GM12878 (cell line): ENCODE measurements at regions not wholly inside any gene's neighbourhood (a gene's known extent, or its start where the extent isn't known, plus 50 kb on each side); places are given as distances from the start of the nearest gene placed in this dataset.

Source experiments
- ATAC-seq: fragments of 200-7000 bp; cut with Tn5 transposase; 3 replicates; pipeline ENCODE4 v1.9.1; 2020; ENCODE audit warnings: mild to moderate bottlenecking, moderate library complexity
- BruUV-seq: library from RNA; stranded (reverse); fragments of 400-500 nt; replicated peaks from 2 replicates; lab custom pipeline; 2021; lab: Mats Ljungman, UMichigan
- CTCF ChIA-PET: fragments of 300-600 bp; sonication (Branson Sonifier 250); formaldehyde crosslinking; extraction: SDS; loops from one replicate; lab custom pipeline; 2021; ENCODE audit warnings: inconsistent platforms; lab: Yijun Ruan, JAX
- POLR2A ChIA-PET: fragments of 350-600 bp; formaldehyde crosslinking; extraction: SDS; loops from one replicate; lab custom pipeline; 2021; ENCODE audit warnings: inconsistent platforms; lab: Charles Lee
- RAD21 ChIA-PET: fragments of 300-600 bp; sonication (Branson Sonifier 250); formaldehyde crosslinking; loops from one replicate; lab custom pipeline; 2023; ENCODE audit warnings: antibody characterized with exemption; ENCODE audit not compliant: unreplicated experiment; lab: Charles Lee
- SMC1A ChIA-PET: fragments of 300-600 bp; sonication (Branson Sonifier 250); formaldehyde crosslinking; loops from one replicate; lab custom pipeline; 2023; ENCODE audit not compliant: unreplicated experiment, uncharacterized antibody; lab: Charles Lee
- DNase-seq: peaks from one replicate; pipeline ENCODE4 v3.0.0-alpha.2; 2011; ENCODE audit warnings: low read depth, low spot score
- FAIRE-seq: peaks from 3 replicates; lab custom pipeline; 2011; peaks lifted over from hg19 to GRCh38; lab: Jason Lieb, UNC
- H2AFZ ChIP-seq: 2 replicates; pipeline ENCODE4 v1.6.0; 2011; ENCODE audit warnings: low read depth, low read length, control low read depth; ENCODE audit not compliant: control insufficient read depth
- H3K27ac ChIP-seq: 2 replicates; pipeline ENCODE4 v1.5.1; 2011; ENCODE audit warnings: control low read depth; ENCODE audit not compliant: control insufficient read depth, insufficient read depth
- H3K27me3 ChIP-seq, 2 experiments: replicated peaks in 1 of 2; 2 replicates each; pipeline versions ENCODE4 v1.6.0 to v1.6.1; 2011; ENCODE audit warnings: low read length in 1 of 2; ENCODE audit not compliant: control insufficient read depth in 2 of 2, insufficient read depth in 2 of 2
- H3K36me3 ChIP-seq, 2 experiments: 2 replicates each; pipeline ENCODE4 v1.5.1; 2011; ENCODE audit warnings: low read length in 1 of 2; ENCODE audit not compliant: control insufficient read depth in 2 of 2, insufficient read depth in 2 of 2
- H3K4me1 ChIP-seq: 2 replicates; pipeline ENCODE4 v1.6.1; 2011; ENCODE audit warnings: mild to moderate bottlenecking, low read length, moderate library complexity, mixed read lengths; ENCODE audit not compliant: control insufficient read depth, insufficient read depth
- H3K4me2 ChIP-seq: 2 replicates; pipeline ENCODE4 v1.6.0; 2011; ENCODE audit warnings: control low read depth; ENCODE audit not compliant: control insufficient read depth, insufficient read depth
- H3K4me3 ChIP-seq: fragments of 200-600 bp; sonication (generic); 2 replicates; pipeline ENCODE4 v1.5.1; 2016
- H3K79me2 ChIP-seq: 2 replicates; pipeline ENCODE4 v1.6.0; 2011; ENCODE audit warnings: low read length; ENCODE audit not compliant: control insufficient read depth, insufficient read depth
- H3K9ac ChIP-seq: 2 replicates; pipeline ENCODE4 v1.8.0; 2011; ENCODE audit warnings: low read length, control low read depth, mixed read lengths; ENCODE audit not compliant: control insufficient read depth, insufficient read depth
- H3K9me3 ChIP-seq: replicated peaks from 3 replicates; pipeline ENCODE4 v1.5.1; 2011; ENCODE audit warnings: mild to moderate bottlenecking, low read length; ENCODE audit not compliant: control insufficient read depth, insufficient read depth
- H4K20me1 ChIP-seq: 2 replicates; pipeline ENCODE4 v1.6.0; 2011; ENCODE audit not compliant: control insufficient read depth, insufficient read depth
- BRCA1 ChIP-seq: IDR thresholded peaks from 2 replicates; pipeline ENCODE4 v1.6.1; 2011; ENCODE audit warnings: low read depth, low read length, improper control_type of control experiment
- CREB1 ChIP-seq: IDR thresholded peaks from 2 replicates; pipeline ENCODE4 v1.6.1; 2012; ENCODE audit warnings: low read depth, mild to moderate bottlenecking, inconsistent platforms
- HDAC2 ChIP-seq: fragments of 200-600 bp; sonication (generic); IDR thresholded peaks from 2 replicates; pipeline ENCODE4 v1.6.1; 2017
- KAT2A ChIP-seq: conservative IDR thresholded peaks from 2 replicates; pipeline ENCODE4 v1.6.1; 2011; ENCODE audit warnings: low read depth, low read length; ENCODE audit not compliant: control insufficient read depth
- MLLT1 ChIP-seq: fragments of 450-650 bp; IDR thresholded peaks from 2 replicates; pipeline ENCODE4 v1.6.1; 2016; ENCODE audit warnings: mild to moderate bottlenecking
- NBN ChIP-seq: fragments of 450-650 bp; IDR thresholded peaks from 2 replicates; pipeline ENCODE4 v1.6.1; 2016
- NRF1 ChIP-seq: conservative IDR thresholded peaks from 2 replicates; pipeline ENCODE4 v1.6.1; 2011; ENCODE audit warnings: mild to moderate bottlenecking, low read depth, low read length, improper control_type of control experiment
- POLR2A ChIP-seq: IDR thresholded peaks from 2 replicates; pipeline ENCODE4 v1.6.1; 2011; ENCODE audit warnings: low read depth, mild to moderate bottlenecking, low read length
- SPI1 ChIP-seq: IDR thresholded peaks from 2 replicates; pipeline ENCODE4 v1.6.1; 2011; ENCODE audit warnings: low read depth, mild to moderate bottlenecking, low read length, moderate library complexity, borderline replicate concordance; ENCODE audit not compliant: insufficient read depth
- SRF ChIP-seq, 2 experiments: IDR thresholded peaks; 2 replicates each; pipeline ENCODE4 v1.6.1; 2011; ENCODE audit warnings: low read depth in 2 of 2, low read length in 2 of 2, mild to moderate bottlenecking in 1 of 2, moderate library complexity in 1 of 2
- SUZ12 ChIP-seq: fragments of 200-600 bp; sonication (generic); IDR thresholded peaks from one replicate; pipeline ENCODE4 v1.6.1; 2018; ENCODE audit warnings: antibody characterized with exemption, mild to moderate bottlenecking; ENCODE audit not compliant: unreplicated experiment
- ZBTB33 ChIP-seq: fragments of 450-650 bp; IDR thresholded peaks from 2 replicates; pipeline ENCODE4 v1.6.1; 2017; ENCODE audit warnings: mild to moderate bottlenecking
- ZNF687 ChIP-seq: fragments of 450-650 bp; IDR thresholded peaks from 2 replicates; pipeline ENCODE4 v1.6.1; 2017; ENCODE audit warnings: mild to moderate bottlenecking, moderate library complexity
- ZSCAN29 ChIP-seq: fragments of 450-650 bp; IDR thresholded peaks from 2 replicates; pipeline ENCODE4 v1.6.1; 2017; ENCODE audit warnings: mild to moderate bottlenecking, moderate library complexity
- ZZZ3 ChIP-seq: IDR thresholded peaks from 2 replicates; pipeline ENCODE4 v1.6.1; 2011; ENCODE audit warnings: low read depth; ENCODE audit not compliant: control insufficient read depth, insufficient read length
- in situ Hi-C: fragments of 300-500 bp; cut with MboI; formaldehyde crosslinking; loops from 9 replicates; pipeline ENCODE4 v1.14.3; 2018; ENCODE audit warnings: mixed read lengths
- intact Hi-C: fragments of 100-400 bp; cut with micrococcal nuclease; formaldehyde crosslinking; loops from one replicate; pipeline ENCODE4 v1.14.2; 2022; ENCODE audit not compliant: unreplicated experiment

GRCh38 chr1:96240438-96240837, 481.1 kb upstream of the PTBP2 start:
- Histone ChIP-seq H3K9me3 (no peaks in the 10 kb centered on the region), H3K9ac (no peak overlapping the region), H4K20me1 (no peaks in the 10 kb centered on the region), H3K4me3 (no peak overlapping the region), H3K27ac (no peak overlapping the region), H3K4me2 (no peak overlapping the region), H3K4me1 (no peaks in the 10 kb centered on the region), H2AFZ (no peak overlapping the region), H3K36me3 (no peaks in the 10 kb centered on the region), H3K79me2 (no peaks in the 10 kb centered on the region), H3K27me3 (no peaks in the 10 kb centered on the region)
- intact Hi-C loops (no loop called here), in situ Hi-C loops (no loop called here)
- TF ChIP-seq KAT2A (no peak), BRCA1 (no peak), HDAC2 (no peak), ZZZ3 (no peak), ZBTB33 (no peak), POLR2A (no peak), SUZ12 (no peak), SRF (IDR thresholded peaks at IDR 0.05; ENCODE audit: low read depth in 2 of 2, low read length in 2 of 2) (no peak), SPI1 (no peak), ZSCAN29 (no peak), NRF1 (no peak), MLLT1 (no peak), CREB1 (no peak), NBN (no peak), ZNF687 (no peak)
- CTCF ChIA-PET, result no interaction called here
- POLR2A ChIA-PET, result no interaction called here
- RAD21 ChIA-PET, result no interaction called here
- ATAC-seq (no peak), FAIRE-seq (no peak), DNase-seq (no peak)
- no TSS peak for BruUV-seq
- SMC1A ChIA-PET, result no interaction called here
